NB4 (cell line): ENCODE measurements at regions not wholly inside any gene's neighbourhood (a gene's known extent, or its start where the extent isn't known, plus 50 kb on each side); places are given as distances from the start of the nearest gene placed in this dataset.

Experiments
- DNase-seq: peaks from one replicate; pipeline ENCODE4 v3.0.0; 2010; ENCODE audit warnings: low read depth
- H3K4me3 ChIP-seq: one replicate; pipeline ENCODE4 v1.5.1; 2011; ENCODE audit warnings: mild to moderate bottlenecking, low read depth, low read length, moderate library complexity
- MYC ChIP-seq: IDR thresholded peaks from 2 replicates; pipeline ENCODE4 v1.6.1; 2011; ENCODE audit warnings: low read depth, low read length
- POLR2A ChIP-seq: IDR thresholded peaks from 2 replicates; pipeline ENCODE4 v1.6.1; 2011; ENCODE audit warnings: mild to moderate bottlenecking; ENCODE audit not compliant: insufficient read length; ENCODE audit errors: extremely low read depth
- TF ChIP-seq, protein P1 (sequence below): IDR thresholded peaks from 2 replicates; pipeline ENCODE4 v1.6.1; 2011; ENCODE audit warnings: low read depth, low read length
- TF ChIP-seq, protein P2 (sequence below): IDR thresholded peaks from one replicate; pipeline ENCODE4 v1.5.1; 2012; ENCODE audit warnings: low read depth, low read length

DNA sequence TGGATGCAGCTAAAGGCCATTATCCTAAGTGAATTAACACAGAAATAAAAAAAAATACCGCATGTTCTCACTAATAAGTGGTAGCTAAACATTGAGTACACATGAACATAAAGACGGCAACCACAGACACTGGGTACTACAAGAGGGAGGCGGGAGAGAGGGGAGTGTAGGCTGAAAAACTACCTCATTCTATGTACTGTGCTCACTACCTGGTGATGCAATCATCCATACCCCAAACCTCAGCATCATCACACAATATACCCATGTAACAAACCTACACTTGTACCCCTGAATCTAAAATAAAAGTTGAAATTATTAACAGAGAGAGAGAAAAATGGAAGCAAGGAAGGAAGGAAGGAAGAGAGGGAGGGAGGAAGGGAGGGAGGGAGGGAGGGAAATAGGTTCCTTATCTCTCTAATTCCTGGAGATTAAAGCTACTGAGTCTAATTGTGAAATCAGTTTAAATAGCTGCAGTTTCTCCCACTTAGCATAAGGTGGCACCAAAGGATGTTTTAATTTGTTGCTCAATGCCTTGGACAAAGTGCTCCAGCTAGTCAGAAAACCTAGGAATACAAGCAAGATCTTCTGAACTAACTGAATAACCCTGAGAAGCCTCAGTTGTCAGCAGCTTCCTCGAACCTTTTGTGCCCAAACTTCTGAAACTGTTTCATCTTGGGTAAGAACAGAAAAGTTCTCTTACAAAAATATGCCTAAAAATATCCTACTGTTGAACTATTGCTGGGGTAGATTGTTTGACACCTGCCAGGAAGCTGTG is 79.4 kb upstream of the ATP11B start:
- no peak overlapping the region for H3K4me3 ChIP-seq
- TF ChIP-seq, protein P1, sequence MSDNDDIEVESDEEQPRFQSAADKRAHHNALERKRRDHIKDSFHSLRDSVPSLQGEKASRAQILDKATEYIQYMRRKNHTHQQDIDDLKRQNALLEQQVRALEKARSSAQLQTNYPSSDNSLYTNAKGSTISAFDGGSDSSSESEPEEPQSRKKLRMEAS: no peak
- TF ChIP-seq MYC (no peak), POLR2A (no peak)
- TF ChIP-seq, protein P2, sequence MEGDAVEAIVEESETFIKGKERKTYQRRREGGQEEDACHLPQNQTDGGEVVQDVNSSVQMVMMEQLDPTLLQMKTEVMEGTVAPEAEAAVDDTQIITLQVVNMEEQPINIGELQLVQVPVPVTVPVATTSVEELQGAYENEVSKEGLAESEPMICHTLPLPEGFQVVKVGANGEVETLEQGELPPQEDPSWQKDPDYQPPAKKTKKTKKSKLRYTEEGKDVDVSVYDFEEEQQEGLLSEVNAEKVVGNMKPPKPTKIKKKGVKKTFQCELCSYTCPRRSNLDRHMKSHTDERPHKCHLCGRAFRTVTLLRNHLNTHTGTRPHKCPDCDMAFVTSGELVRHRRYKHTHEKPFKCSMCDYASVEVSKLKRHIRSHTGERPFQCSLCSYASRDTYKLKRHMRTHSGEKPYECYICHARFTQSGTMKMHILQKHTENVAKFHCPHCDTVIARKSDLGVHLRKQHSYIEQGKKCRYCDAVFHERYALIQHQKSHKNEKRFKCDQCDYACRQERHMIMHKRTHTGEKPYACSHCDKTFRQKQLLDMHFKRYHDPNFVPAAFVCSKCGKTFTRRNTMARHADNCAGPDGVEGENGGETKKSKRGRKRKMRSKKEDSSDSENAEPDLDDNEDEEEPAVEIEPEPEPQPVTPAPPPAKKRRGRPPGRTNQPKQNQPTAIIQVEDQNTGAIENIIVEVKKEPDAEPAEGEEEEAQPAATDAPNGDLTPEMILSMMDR: peak; percentile 54
- peak; percentile 81 for DNase-seq

DNA sequence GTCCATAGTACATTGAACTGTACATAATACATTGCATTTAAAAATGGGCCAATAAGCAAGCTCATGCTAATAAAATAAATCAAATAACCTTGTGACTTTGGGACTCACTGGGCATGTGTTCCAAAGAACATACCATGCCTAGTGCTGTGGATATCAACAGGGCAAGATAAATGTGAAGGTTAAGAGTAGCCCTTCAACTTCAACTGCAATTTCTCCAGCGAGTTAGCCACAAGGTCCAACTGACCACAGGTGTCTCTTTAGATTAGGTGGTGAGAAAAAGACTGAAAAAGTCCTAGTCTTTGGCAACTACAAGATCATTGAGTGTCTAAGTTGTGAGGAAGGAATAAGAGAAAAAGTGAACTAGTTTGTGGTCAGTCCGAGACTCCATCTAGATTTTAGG is 78.3 kb upstream of the ATP11B start:
- TF ChIP-seq POLR2A: no peak
- TF ChIP-seq, protein P1: no peak
- TF ChIP-seq MYC: no peak
- TF ChIP-seq, protein P2: no peak
- no peak for DNase-seq

DNA sequence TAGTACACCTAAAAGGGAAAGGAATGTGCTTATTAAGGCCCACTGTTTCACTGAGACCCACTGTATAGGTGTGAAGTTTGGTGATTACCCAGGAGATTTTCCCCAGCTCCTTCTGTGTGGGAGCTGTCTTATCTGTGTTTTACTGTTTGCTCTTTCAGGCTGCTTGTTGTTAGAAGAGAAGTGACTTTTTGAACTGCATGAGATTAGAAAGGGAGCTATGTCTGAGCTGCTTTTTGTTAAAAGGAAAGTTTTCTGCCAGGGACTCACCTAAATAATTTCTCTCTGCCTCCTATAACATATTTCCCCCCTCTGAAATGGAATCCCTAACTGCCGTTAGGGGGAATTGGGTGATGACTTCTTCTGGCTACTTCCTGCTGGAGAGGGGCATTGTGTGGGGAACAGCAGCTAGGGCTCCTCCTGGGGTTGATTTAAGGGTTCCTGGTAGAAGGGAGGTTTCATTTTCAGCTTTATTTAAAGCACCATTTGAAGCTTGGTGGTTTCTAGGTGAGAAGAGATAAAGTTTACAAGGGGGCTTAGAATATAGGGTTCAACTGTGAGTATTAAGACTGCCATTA is 77.1 kb upstream of the ATP11B start:
- no peak for DNase-seq
- no peak overlapping the region for H3K4me3 ChIP-seq
- TF ChIP-seq MYC: no peak
- TF ChIP-seq, protein P1: no peak
- TF ChIP-seq POLR2A: no peak
- TF ChIP-seq, protein P2: no peak

More for the DNA sequence above, 78.3 kb upstream of the ATP11B start:
- H3K4me3 ChIP-seq: no peak overlapping the region

DNA sequence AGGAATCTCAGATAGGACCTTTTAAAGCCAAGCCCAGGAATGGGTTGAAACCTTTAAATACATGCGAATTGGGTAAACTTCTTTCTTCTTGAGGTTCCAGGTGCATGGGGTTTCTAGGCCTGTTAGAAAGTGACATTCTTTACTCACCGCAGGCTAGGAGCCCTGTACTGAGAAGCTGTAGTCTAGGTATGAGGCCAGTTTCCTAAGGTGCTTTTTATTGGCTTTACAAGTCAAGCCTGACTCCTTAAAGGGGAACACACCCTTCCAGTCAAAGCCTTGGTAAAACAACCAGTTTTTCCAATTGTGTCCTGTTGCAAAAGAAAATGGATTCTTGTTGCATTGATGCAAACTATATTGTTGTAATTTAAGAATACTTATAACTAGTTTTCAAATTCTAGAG is 76.1 kb upstream of the ATP11B start:
- TF ChIP-seq, protein P2: no peak
- TF ChIP-seq MYC (no peak), POLR2A (no peak)
- TF ChIP-seq, protein P1: no peak
- no peak overlapping the region for H3K4me3 ChIP-seq
- DNase-seq: no peak

DNA sequence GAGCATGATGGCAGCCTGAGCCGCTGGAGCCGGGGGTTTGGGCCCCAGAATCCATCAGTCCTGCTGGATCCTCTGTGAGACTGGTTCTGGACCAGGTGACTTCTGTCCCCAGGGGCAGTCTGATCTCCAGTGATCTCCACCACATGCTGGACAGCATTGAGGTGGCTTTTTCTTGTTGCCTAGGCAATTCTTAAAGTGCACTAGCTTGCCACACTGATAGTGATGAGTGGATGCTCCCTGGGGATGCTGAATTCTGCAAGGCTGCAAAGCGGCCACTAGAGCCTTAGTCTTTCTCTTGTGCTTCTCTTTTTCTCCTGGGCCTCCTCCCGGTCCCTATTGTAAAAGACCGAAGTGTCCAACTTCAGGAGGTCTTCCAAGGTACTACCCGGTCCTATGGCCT is 70.4 kb upstream of the ATP11B start:
- DNase-seq: peak; percentile 23

More for the DNA sequence above, 70.4 kb upstream of the ATP11B start:
- H3K4me3 ChIP-seq: no peak overlapping the region
- TF ChIP-seq, protein P1: no peak
- no peak for TF ChIP-seq POLR2A
- TF ChIP-seq, protein P2: no peak
- TF ChIP-seq MYC: no peak
